Type B pancreatic cell (in vitro differentiated cells): ENCODE measurements at regions not wholly inside any gene's neighbourhood (a gene's known extent, or its start where the extent isn't known, plus 50 kb on each side); places are given as distances from the start of the nearest gene placed in this dataset.

Experiments used
- DNase-seq: peaks from one replicate; pipeline ENCODE4 v3.0.0; 2021; ENCODE audit warnings: mixed read lengths; ENCODE audit not compliant: unreplicated experiment; ENCODE audit errors: extremely low spot score
- H3K27ac Mint-ChIP-seq: 2 replicates; pipeline ENCODE4 v1.8.0; 2021; ENCODE audit warnings: mild to moderate bottlenecking, mixed read lengths
- H3K27me3 Mint-ChIP-seq: 2 replicates; pipeline ENCODE4 v1.8.0; 2021; ENCODE audit warnings: mixed read lengths
- H3K36me3 Mint-ChIP-seq: 2 replicates; pipeline ENCODE4 v1.8.0; 2021; ENCODE audit warnings: mixed read lengths
- H3K4me1 Mint-ChIP-seq: one replicate; pipeline ENCODE4 v1.8.0; 2021; ENCODE audit warnings: mixed read lengths; ENCODE audit not compliant: unreplicated experiment
- H3K4me3 Mint-ChIP-seq: 2 replicates; pipeline ENCODE4 v1.8.0; 2021; ENCODE audit warnings: mild to moderate bottlenecking, mixed read lengths
- H3K9me3 Mint-ChIP-seq: 2 replicates; pipeline ENCODE4 v1.8.0; 2021; ENCODE audit warnings: mixed read lengths
- CTCF ChIP-seq: fragments of 200-600 bp; sonication (generic); conservative IDR thresholded peaks from 2 replicates; pipeline ENCODE4 v1.5.0; 2021; ENCODE audit warnings: antibody characterized with exemption, mild to moderate bottlenecking

GRCh38 chr14:23827100-23827892, 126.3 kb upstream of the DHRS4 start:
- H3K27me3 Mint-ChIP-seq: no peaks in the 10 kb centered on the region
- no peak overlapping the region for H3K27ac Mint-ChIP-seq
- H3K4me1 Mint-ChIP-seq: no peaks in the 10 kb centered on the region
- no peaks in the 10 kb centered on the region for H3K36me3 Mint-ChIP-seq
- TF ChIP-seq CTCF: no peak
- H3K9me3 Mint-ChIP-seq: no peaks in the 10 kb centered on the region
- H3K4me3 Mint-ChIP-seq: no peak overlapping the region
- no peak for DNase-seq

GRCh38 chr14:23828001-23828400, 125.6 kb upstream of the DHRS4 start:
- Mint-ChIP-seq H3K27me3 (no peaks in the 10 kb centered on the region), H3K4me3 (no peak overlapping the region), H3K4me1 (no peaks in the 10 kb centered on the region), H3K27ac (no peak overlapping the region), H3K9me3 (no peaks in the 10 kb centered on the region), H3K36me3 (no peaks in the 10 kb centered on the region)
- TF ChIP-seq CTCF: no peak
- DNase-seq: no peak

DNA sequence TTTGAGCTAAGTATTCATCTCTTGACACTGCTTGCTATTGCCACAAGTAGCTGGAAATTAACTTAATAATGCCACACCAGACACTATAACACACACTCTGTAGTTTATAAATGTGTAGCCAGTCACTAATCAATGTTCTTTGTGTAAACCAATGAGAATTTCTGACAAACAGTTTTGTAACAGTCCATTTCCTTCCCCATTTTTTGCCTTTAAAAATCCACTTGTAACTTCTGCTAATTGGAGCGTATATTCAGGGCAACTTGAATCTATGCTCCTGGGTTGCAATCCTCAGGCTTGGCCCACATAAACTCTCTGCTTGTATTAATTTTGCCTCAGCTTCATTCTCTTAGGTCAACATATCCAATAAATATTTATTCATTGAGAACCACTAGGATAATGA, 125.0 kb upstream of the DHRS4 start:
- Mint-ChIP-seq H3K4me3 (no peak overlapping the region), H3K27ac (no peak overlapping the region), H3K27me3 (no peaks in the 10 kb centered on the region), H3K9me3 (no peaks in the 10 kb centered on the region), H3K4me1 (no peaks in the 10 kb centered on the region), H3K36me3 (no peaks in the 10 kb centered on the region)
- no peak for TF ChIP-seq CTCF
- no peak for DNase-seq

GRCh38 chr14:23829736-23830471, 123.7 kb upstream of the DHRS4 start:
- no peak for DNase-seq
- Mint-ChIP-seq H3K4me1 (no peaks in the 10 kb centered on the region), H3K4me3 (no peak overlapping the region), H3K9me3 (no peaks in the 10 kb centered on the region), H3K27me3 (no peaks in the 10 kb centered on the region), H3K27ac (no peak overlapping the region), H3K36me3 (no peaks in the 10 kb centered on the region)
- TF ChIP-seq CTCF: no peak

DNA sequence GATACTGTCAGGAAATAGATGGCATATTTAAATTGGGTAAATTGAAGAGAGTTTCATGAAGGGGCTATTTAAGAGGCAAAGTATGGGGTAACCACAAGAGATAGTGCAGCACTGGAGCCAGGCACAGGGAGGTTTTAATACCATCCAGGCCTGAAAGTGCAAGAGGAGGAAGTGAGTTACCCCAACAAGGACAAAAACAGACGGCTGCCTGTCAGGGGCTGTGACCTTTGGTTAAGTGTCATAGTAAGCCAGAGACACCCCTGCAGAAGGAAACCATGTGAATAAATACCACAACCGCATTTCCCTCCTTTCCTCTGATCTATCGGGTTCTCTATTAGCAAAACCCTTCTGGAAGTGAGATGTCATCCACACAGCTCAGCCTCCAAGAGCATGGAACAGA, 122.0 kb upstream of the DHRS4 start:
- H3K27me3 Mint-ChIP-seq: no peaks in the 10 kb centered on the region
- H3K36me3 Mint-ChIP-seq: no peaks in the 10 kb centered on the region
- H3K4me3 Mint-ChIP-seq: no peak overlapping the region
- no peaks in the 10 kb centered on the region for H3K4me1 Mint-ChIP-seq
- no peak for DNase-seq
- no peaks in the 10 kb centered on the region for H3K9me3 Mint-ChIP-seq
- H3K27ac Mint-ChIP-seq: no peak overlapping the region
- no peak for TF ChIP-seq CTCF
